GM18861 (cell line): ENCODE measurements at regions not wholly inside any gene's neighbourhood (a gene's known extent, or its start where the extent isn't known, plus 50 kb on each side); places are given as distances from the start of the nearest gene placed in this dataset.

Experiments used
- ATAC-seq: cut with Tn5 transposase; IDR thresholded peaks from one replicate; pipeline ENCODE4 v1.9.1; 2021; ENCODE audit not compliant: unreplicated experiment

GRCh38 chr4:104881136-104881886, 265.4 kb upstream of the TET2 start:
- no peak for ATAC-seq

GRCh38 chr4:104890598-104891275, 255.9 kb upstream of the TET2 start:
- no peak for ATAC-seq

- no peak for ATAC-seq
Measured at GRCh38 chr4:104896660-104897645, 249.7 kb upstream of the TET2 start.

GRCh38 chr4:104899863-104900262, 246.8 kb upstream of the TET2 start:
- no peak for ATAC-seq

GRCh38 chr4:104901438-104901837, 245.2 kb upstream of the TET2 start:
- no peak for ATAC-seq

DNA sequence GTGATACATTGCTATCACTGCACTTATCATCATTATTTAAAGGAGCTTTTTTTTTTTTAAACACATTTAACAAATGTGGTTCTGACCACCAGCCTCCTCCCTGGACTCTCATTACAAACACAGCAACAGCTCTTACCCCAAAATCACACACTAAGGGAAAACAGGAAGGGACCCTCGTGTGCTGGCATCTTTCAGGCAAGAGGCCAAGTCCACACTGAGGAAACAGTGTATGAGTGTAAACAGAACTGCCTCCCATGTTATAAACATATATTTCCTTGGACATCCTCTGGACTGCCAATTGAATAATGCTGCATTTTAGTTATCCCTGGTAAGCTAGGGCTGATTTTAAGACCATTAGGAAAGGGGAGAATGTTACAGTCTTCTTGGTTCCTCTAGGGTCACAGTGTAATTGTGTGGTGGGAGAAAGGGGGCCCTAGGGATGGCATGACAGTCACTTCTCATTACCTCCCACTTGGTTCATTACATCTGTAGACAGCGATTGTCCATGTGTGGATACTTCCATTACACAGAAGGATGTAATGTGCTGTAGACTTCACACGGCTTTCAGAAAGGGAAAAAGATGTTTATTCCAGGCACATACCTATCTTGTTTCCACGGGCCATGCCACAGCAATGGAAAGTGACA, 244.6 kb upstream of the TET2 start:
- no peak for ATAC-seq

DNA sequence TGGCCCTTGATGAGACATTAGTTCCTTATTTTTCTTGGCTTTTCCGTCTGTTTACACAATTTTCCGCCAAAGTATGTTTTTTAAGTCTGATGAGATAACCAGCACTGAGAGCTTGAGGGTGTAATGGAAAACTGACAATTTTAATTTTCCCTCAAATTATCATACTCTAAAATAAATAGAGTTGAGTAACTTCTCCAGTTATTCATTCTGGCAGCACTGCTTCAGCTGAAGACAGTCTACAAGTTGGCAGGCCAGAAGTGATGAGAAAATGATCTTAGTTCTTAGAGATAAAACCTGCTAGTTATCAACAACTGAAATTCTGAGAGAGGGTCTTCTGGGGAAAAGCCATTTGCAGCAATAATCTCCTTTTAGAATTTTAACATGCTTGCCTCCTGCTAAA, 241.6 kb upstream of the TET2 start:
- ATAC-seq: no peak

DNA sequence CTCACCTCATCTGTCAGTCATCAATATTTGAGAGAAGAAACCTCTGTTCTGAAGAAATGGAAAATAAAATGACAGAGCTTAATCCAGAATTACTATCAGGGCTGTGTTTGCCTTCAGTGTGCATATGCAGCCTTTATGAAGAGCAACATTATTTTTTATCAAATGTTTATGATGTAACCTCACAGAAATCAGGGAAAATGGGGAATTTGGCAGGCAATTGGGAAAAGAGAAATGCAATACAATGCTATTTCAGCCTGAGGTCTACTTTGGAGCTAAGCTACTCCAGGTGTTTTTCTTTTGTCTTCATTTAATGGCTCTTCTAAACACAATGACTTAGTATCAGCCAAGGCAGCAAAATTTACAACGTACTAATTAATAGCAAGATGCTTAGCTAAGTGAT, 241.1 kb upstream of the TET2 start:
- ATAC-seq: no peak

DNA sequence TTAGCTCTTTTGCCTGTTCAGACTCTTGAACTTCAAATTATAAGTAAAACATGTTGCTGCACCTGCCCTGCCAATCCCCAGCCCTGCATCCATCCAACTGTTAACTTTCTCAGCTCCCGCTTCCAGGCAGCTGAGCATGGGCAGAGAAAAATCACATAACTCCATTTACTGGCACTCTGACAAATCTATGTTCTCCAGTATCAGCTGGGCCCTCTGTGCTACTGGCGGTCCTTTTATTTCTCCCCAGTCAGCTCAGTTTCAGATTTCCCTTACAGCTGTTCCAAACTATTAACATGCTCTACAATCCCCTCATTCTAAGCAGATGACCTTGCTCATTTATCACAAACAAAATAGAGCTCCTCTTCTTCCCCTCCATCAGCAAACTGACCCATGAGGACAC, 240.4 kb upstream of the TET2 start:
- ATAC-seq: no peak

GRCh38 chr4:104907074-104907649, 239.5 kb upstream of the TET2 start:
- ATAC-seq: no peak

GRCh38 chr4:104907991-104908390, 238.7 kb upstream of the TET2 start:
- no peak for ATAC-seq

DNA sequence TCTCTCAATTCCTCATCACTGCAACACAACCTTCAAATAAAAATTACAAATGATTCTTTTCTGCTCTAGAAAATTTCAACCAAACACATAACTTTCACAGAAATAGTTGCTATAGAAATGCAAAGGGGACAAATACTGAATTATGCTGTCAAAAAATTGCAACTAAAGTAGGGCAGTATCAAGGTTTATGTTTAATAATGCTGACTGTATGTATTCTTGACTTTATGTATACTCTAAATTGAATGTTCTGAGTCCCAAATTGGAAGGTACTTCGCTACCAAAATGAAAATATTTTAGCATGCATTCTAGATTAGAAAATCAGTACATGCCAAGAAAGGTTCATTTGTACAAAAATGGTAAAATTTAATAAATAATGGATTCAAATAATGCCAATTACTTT, 237.3 kb upstream of the TET2 start:
- no peak for ATAC-seq

DNA sequence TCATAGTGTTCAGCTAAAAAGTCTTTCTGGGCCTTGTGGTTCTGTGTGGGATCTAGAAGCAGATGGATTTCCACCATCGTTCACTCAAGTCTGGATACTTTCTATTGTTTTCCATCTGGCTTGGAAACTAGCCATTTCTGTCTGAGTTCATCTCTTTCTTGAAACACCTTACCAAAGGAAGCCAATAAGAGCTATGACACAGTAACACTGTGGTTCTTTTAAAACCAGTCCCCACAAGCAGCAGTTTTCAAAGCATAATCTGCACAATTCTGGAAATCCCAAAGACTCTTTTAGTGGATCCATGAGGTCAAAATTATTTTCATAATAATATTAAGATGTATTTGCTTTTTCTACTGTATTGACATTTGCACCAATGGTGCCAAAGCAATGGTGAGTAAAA, 234.2 kb upstream of the TET2 start:
- ATAC-seq: no peak

DNA sequence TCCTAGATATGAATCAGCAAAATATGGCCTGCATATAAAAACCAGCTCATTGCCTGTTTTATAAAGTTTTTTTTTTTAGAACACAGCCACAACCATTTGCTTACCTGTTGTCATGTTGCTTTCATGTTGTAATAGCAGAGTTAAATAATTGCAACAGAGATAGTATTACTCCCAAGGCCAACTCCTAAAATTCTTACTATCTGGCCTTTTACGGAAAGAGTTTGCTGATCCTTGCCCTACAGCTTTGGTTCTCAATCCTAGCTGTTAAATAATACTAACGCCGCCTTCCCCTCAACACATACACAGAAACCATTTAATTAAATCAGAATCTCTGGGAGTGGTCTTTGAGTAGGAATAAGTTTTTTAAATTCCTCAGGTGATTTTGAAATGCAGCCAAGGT, 231.3 kb upstream of the TET2 start:
- ATAC-seq: no peak

DNA sequence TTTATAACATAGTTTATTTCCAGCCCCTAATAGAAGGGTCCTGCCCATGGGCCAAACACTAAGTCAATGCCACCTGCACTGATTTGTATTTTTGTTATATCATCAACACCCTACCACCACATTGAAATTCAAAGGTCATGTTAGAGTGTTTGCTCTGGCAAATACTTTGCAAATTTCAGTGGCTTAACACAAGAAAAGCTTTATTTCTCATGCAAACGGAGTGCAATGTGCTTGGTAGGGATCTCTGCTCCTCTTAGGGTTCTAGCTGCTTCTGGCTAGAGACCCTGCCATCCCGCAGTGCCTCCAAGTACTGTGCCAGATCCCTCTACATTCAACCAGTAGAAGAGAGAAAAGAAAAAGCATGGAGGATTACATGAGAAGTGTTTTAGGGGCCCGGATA, 230.8 kb upstream of the TET2 start:
- ATAC-seq: no peak

DNA sequence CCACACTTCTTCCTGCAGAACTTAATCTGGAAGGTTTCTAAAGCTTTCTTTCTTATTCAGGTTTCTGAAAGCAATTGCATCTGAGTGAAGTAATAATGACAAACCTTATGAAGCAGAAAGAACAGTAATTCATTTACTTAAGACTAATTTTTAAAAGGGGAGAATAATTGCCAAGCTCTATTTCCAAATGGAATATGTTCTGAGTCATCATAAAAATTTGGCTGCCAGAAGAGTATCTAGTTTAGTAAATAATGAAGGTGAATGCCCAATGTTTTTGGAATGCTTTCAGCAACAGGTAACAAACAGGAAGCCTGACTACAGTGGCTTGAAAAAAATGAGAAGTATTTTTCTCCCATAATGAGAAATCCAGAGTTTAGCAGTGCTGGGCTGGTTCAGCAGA, 227.3 kb upstream of the TET2 start:
- ATAC-seq: no peak

- ATAC-seq: peak; percentile 12
Measured at GRCh38 chr4:104930298-104930697, 216.4 kb upstream of the TET2 start.

- ATAC-seq: peak; percentile 59
Measured at GRCh38 chr4:104930745-104931736, 215.6 kb upstream of the TET2 start.

DNA sequence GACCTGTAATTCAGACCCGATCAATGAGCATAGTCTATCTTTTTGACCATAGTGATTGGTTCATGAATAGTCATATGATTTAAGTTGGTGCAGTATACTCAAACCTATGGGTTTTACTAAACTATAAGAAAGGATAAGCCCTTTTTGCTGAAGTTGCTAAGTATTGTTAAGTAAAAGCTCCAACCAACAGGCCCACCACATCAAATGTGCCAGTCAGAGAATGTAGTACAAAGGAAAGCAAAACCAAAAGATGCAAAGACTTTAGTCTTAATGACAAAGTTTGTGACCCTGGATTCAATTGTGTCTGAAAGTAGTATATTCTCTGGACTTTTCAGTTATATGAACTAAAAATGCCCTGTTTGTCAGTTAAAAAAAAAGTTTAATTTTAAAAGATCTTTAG, 208.1 kb upstream of the TET2 start:
- ATAC-seq: no peak

- no peak for ATAC-seq
Measured at GRCh38 chr4:104940927-104941326, 205.7 kb upstream of the TET2 start.
